Activated CD4-positive, alpha-beta T cell treated with anti-CD3 and anti-CD28 coated beads for 36 hours (primary cell): ENCODE measurements at regions not wholly inside any gene's neighbourhood (a gene's known extent, or its start where the extent isn't known, plus 50 kb on each side); places are given as distances from the start of the nearest gene placed in this dataset.

ENCODE experiments used
- ATAC-seq: fragments of 200-7000 bp; cut with Tn5 transposase; one replicate; pipeline ENCODE4 v1.10.0; 2021; ENCODE audit warnings: mild to moderate bottlenecking, moderate library complexity
- CTCF ChIA-PET: fragments of 350-600 bp; sonication (Branson Sonifier 250); formaldehyde crosslinking; loops from one replicate; lab custom pipeline; 2021; ENCODE audit warnings: antibody characterized with exemption; lab: Charles Lee
- POLR2A ChIA-PET: fragments of 350-600 bp; sonication (Branson Sonifier 250); formaldehyde crosslinking; loops from one replicate; lab custom pipeline; 2021; ENCODE audit warnings: antibody characterized with exemption, inconsistent platforms; lab: Charles Lee
- DNase-seq: peaks from one replicate; pipeline ENCODE4 v3.0.0-alpha.2; 2020
- H3K27ac Mint-ChIP-seq: one replicate; pipeline ENCODE4 v1.8.0; 2021; ENCODE audit warnings: mixed read lengths
- H3K27me3 Mint-ChIP-seq: one replicate; pipeline ENCODE4 v1.8.0; 2021; ENCODE audit warnings: mixed read lengths
- H3K36me3 Mint-ChIP-seq: one replicate; pipeline ENCODE4 v1.8.0; 2021; ENCODE audit warnings: low read depth, mixed read lengths
- H3K4me1 Mint-ChIP-seq: one replicate; pipeline ENCODE4 v1.8.0; 2021; ENCODE audit warnings: mixed read lengths
- H3K4me3 Mint-ChIP-seq: one replicate; pipeline ENCODE4 v1.8.0; 2021; ENCODE audit warnings: mild to moderate bottlenecking, moderate library complexity, mixed read lengths
- H3K9me3 Mint-ChIP-seq: one replicate; pipeline ENCODE4 v1.8.0; 2021; ENCODE audit warnings: low read depth, mixed read lengths
- intact Hi-C, 2 experiments: fragments of 100-400 bp; cut with DNase I in 1 of 2; cut with micrococcal nuclease in 1 of 2; formaldehyde crosslinking; loops; one replicate each; pipeline versions ENCODE4 v1.14.2 to v1.15.1; 2022 to 2024; cut with DNase I, micrococcal nuclease

DNA sequence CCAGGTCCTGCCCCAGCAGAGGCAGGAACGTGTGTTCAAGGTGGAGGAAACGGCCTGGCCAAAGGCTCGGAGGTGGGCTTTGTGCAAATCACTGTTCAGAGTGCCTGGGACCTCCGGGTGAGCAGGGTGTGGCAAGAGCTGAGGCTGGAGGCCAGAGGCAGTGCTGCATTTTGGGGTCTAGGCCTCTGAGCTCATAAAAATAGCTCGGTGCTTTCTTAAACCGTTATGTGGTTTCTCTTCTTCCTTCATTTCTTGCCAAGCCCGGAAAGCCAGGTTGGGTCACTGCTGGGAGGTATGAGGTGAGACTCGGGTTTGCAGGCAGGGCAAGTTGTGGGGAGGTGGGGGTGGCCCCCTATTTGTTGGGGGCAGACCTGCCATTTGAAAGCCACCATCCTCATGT, 178.8 kb upstream of the MYL2 start:
- ATAC-seq (no peak), DNase-seq (no peak)
- Mint-ChIP-seq H3K4me3 (no peak overlapping the region), H3K27me3 (no peaks in the 10 kb centered on the region), H3K27ac (no peak overlapping the region), H3K4me1 (peaks cover 8% of the 10 kb centered on the region), H3K36me3 (no peaks in the 10 kb centered on the region), H3K9me3 (no peaks in the 10 kb centered on the region)
- ChIA-PET POLR2A (no interaction called here), CTCF (no interaction called here)
- intact Hi-C loops, result no loop called here

DNA sequence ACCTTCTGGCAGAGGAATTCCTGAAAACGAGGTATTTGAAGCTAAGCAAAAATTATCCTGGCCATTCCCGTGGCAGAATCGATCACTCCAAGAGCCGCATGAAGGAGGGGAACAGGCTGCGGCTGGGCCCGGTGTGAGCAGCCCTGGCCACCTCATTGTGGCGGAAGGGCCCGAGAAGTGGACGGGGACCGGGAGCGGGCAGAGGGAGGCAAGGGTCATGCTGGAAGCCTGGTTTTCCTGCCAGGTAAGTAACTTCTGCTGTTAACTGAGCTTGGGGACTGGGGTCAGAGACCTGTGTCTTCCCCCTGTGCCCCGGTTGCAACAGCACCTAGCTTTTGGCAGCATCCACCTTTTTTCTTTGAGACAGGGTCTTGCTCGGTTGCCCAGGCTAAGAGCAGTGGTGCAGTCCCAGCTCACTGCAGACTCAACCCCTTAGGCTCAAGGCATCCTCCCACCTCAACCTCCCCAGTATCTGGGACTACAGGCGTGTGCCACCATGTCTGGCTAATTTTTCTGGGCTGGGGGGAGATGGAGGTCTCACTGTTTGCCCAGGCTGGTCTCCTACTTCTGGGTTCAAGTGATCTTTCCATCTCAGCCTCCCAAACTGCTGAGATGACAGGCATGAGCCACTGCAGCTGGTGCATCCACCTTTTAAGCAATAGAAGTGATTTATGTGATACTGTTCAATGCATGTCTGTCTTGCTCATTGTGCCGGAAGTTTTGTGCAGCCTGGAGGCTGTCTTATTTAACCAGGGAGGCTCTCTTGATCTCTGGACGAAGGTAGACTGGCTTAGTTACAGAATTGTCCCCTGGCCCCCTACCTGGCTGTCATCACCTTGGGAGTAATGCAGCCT, 174.0 kb upstream of the MYL2 start:
- ATAC-seq (no peak), DNase-seq (no peak)
- no peaks in the 10 kb centered on the region for H3K27me3 Mint-ChIP-seq
- intact Hi-C loops, result no loop called here
- H3K4me1 Mint-ChIP-seq, result peaks cover 29% of the 10 kb centered on the region
- POLR2A ChIA-PET, result no interaction called here
- no peak overlapping the region for H3K4me3 Mint-ChIP-seq
- H3K9me3 Mint-ChIP-seq, result no peaks in the 10 kb centered on the region
- CTCF ChIA-PET, result interaction anchor here (0.6 to 0.9 kb wide), 2 partner anchors 58 to 207 kb away, joined by 3 read pairs; no protein-coding TSS in a partner anchor
- no peak overlapping the region for H3K27ac Mint-ChIP-seq
- H3K36me3 Mint-ChIP-seq, result no peaks in the 10 kb centered on the region

DNA sequence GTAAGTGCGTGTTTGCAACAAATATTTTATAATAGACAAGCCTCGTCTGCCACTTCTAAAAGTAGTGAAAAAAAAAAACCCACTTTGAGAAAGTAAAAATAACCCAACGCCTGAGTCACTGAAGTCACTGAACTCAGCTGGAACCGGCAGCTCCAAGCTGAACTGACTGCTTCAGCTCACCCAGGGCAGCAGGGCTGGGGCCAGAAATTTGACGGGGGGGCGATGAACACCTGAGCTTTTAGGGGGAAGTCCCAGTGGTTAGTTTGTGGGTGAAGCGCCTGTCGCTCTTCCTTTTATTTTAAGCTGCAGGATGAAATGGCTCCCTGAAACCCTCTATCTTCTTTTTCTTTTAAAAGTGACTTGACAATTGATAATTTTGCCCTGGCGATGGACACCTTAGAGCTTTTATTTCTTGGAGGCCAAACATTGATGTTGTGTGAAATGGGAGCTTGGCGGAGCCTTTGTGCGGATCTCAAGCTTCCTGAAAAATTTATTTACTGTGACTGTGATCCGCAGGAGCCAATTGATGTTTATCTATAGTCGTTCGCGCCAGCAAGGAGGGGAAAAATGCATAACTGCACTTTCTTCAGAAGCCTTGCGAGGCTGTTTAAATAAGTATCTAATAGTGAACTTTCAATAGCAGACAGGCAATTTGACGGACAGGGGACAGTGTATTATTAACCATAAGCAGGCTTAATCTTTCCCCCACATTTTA, 173.2 kb upstream of the MYL2 start:
- peaks cover 22% of the 10 kb centered on the region for H3K4me1 Mint-ChIP-seq
- H3K9me3 Mint-ChIP-seq, result no peaks in the 10 kb centered on the region
- no peak overlapping the region for H3K27ac Mint-ChIP-seq
- H3K27me3 Mint-ChIP-seq, result no peaks in the 10 kb centered on the region
- H3K4me3 Mint-ChIP-seq, result no peak overlapping the region
- CTCF ChIA-PET, result interaction anchor here (0.6 to 0.9 kb wide), 3 partner anchors 12 to 208 kb away, joined by 3 read pairs; no protein-coding TSS in a partner anchor
- ATAC-seq, result peak; percentile 90
- POLR2A ChIA-PET, result interaction anchor here (0.6 kb wide), 1 partner anchor 1315 kb away, joined by 5 read pairs; no protein-coding TSS in a partner anchor
- intact Hi-C loops, result no loop called here
- H3K36me3 Mint-ChIP-seq, result no peaks in the 10 kb centered on the region
- DNase-seq, result peak; percentile 61

GRCh38 chr12:111091051-111091450, 170.7 kb upstream of the MYL2 start:
- no peak overlapping the region for H3K27ac Mint-ChIP-seq
- intact Hi-C loops, result no loop called here
- no peaks in the 10 kb centered on the region for H3K9me3 Mint-ChIP-seq
- ChIA-PET CTCF (no interaction called here), POLR2A (no interaction called here)
- no peak for ATAC-seq
- DNase-seq, result no peak
- H3K27me3 Mint-ChIP-seq, result no peaks in the 10 kb centered on the region
- H3K4me3 Mint-ChIP-seq, result no peak overlapping the region
- peaks cover 22% of the 10 kb centered on the region for H3K4me1 Mint-ChIP-seq
- H3K36me3 Mint-ChIP-seq, result no peaks in the 10 kb centered on the region

GRCh38 chr12:111089616-111090015, 169.2 kb upstream of the MYL2 start:
- CTCF ChIA-PET, result interaction anchor here (0.6 to 1.0 kb wide), 3 partner anchors 13 to 177 kb away, joined by 3 to 5 read pairs (median 4); no protein-coding TSS in a partner anchor
- intact Hi-C loops, result no loop called here
- no peak overlapping the region for H3K4me3 Mint-ChIP-seq
- no peak overlapping the region for H3K27ac Mint-ChIP-seq
- no peaks in the 10 kb centered on the region for H3K36me3 Mint-ChIP-seq
- DNase-seq (no peak), ATAC-seq (no peak)
- no peaks in the 10 kb centered on the region for H3K9me3 Mint-ChIP-seq
- H3K27me3 Mint-ChIP-seq, result no peaks in the 10 kb centered on the region
- H3K4me1 Mint-ChIP-seq, result peaks cover 22% of the 10 kb centered on the region
- POLR2A ChIA-PET, result no interaction called here

DNA sequence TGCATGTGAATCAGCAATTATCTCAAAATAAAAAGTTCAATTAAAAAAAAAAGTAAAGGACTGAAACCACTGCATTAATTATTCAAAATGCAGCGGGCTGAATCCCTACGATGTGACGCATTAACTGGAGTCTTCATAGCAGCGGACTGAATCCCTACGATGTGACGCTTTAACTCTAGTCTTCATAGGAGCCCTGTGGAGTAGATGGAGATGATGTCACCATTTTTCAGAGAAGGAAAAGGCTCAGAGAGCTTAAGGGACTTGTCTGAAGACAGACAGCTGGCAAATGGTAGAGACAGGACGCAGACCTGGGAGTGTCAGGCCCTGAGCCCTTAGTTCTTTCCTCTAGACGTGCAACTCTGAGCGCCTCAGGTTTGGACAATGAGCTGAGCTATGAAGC, 168.0 kb upstream of the MYL2 start:
- ATAC-seq (no peak), DNase-seq (no peak)
- Mint-ChIP-seq H3K27me3 (no peaks in the 10 kb centered on the region), H3K4me1 (peaks cover 14% of the 10 kb centered on the region), H3K27ac (no peak overlapping the region), H3K4me3 (no peak overlapping the region), H3K9me3 (no peaks in the 10 kb centered on the region), H3K36me3 (no peaks in the 10 kb centered on the region)
- ChIA-PET CTCF (no interaction called here), POLR2A (no interaction called here)
- intact Hi-C loops, result no loop called here

DNA sequence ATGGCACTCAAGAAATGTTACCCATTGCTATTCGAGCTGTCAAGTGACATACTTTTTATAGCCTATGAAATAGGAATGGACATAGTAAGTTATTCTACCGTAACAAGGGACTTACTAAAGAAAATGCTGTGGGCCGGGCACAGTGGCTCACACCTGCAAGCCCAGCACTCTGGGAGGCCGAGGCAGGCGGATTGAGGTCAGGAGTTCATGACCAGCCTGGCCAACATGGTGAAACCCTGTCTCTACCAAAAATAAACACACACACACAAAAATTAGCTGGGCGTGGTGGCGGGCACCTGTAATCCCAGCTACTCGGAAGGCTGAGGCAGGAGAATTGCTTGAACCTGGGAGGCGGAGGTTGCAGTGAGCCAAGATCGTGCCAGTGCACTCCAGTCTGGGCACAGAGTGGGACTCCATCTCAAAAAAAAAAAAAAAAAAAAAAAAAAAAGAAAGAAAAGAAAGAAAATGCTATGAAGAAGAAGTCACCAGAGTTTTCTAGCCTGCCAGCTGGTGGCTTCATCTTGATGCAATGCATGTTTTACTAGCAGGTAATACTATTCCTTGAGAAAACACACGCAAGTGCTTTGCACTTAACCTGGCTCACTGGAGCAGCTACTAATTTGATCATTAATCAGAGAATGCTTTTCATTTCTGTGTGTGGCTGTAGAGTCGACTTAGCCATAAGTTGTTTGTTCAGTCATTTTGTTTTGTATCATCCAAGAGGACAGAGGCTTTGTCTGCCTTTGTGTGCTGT, 166.7 kb upstream of the MYL2 start:
- Mint-ChIP-seq H3K27ac (no peak overlapping the region), H3K27me3 (peaks cover 2% of the 10 kb centered on the region), H3K36me3 (no peaks in the 10 kb centered on the region), H3K9me3 (no peaks in the 10 kb centered on the region), H3K4me3 (no peak overlapping the region), H3K4me1 (peaks cover 5% of the 10 kb centered on the region)
- intact Hi-C loops, result no loop called here
- no peak for ATAC-seq
- DNase-seq, result no peak
- POLR2A ChIA-PET, result no interaction called here
- CTCF ChIA-PET, result interaction anchor here (0.6 to 1.3 kb wide), 2 partner anchors 12 to 26 kb away, joined by 3 read pairs; no protein-coding TSS in a partner anchor

DNA sequence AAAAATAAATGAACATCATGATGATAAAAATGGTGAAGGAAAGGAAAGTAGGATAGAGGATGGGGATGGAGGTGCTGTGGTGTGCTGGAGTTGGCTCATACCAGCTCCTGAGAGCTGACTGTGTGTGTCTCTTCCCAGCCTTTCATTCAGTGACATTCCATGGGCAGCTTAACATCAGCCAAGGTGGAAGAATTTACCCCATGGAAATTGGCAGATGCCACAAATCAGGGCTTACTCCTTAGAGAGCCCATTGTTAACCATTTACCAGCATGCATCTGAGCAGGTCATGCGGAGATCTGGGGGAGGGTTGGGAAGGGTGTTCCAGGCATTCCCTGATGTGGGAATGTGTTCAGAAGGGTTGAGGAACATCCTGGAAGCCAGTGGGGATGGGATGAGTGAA, 164.7 kb upstream of the MYL2 start:
- ATAC-seq, result no peak

DNA sequence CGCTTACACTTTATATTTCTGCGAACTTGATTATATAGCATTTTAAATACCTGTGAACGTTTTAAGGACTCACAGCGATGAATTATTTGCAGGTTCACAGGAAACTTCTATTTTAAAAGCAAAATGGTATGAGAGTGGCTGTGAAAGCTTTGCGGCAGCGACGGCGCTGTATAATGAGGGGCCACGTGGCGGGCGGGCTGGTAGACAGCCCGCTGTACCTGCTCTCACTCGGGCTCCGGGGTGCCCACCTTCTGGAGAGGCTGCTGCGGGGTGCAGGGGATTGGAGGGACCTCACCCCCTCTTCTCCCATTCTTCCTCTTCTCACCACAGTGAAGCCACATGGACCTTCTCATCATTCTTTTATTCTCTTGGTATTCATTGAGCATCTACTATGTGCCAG, 164.2 kb upstream of the MYL2 start:
- DNase-seq, result no peak
- H3K27ac Mint-ChIP-seq, result no peak overlapping the region
- CTCF ChIA-PET, result no interaction called here
- no peak for ATAC-seq
- intact Hi-C loops, result no loop called here
- H3K4me3 Mint-ChIP-seq, result no peak overlapping the region
- no peaks in the 10 kb centered on the region for H3K9me3 Mint-ChIP-seq
- H3K36me3 Mint-ChIP-seq, result no peaks in the 10 kb centered on the region
- POLR2A ChIA-PET, result no interaction called here
- H3K27me3 Mint-ChIP-seq, result peaks cover 2% of the 10 kb centered on the region
- H3K4me1 Mint-ChIP-seq, result no peaks in the 10 kb centered on the region

More for the DNA sequence above, 164.7 kb upstream of the MYL2 start:
- ChIA-PET POLR2A (no interaction called here), CTCF (no interaction called here)
- intact Hi-C loops, result no loop called here
- Mint-ChIP-seq H3K4me1 (no peaks in the 10 kb centered on the region), H3K36me3 (no peaks in the 10 kb centered on the region), H3K4me3 (no peak overlapping the region), H3K9me3 (no peaks in the 10 kb centered on the region), H3K27me3 (peaks cover 2% of the 10 kb centered on the region), H3K27ac (no peak overlapping the region)
- DNase-seq, result no peak

- intact Hi-C loops, result no loop called here
- Mint-ChIP-seq H3K27ac (no peak overlapping the region), H3K36me3 (no peaks in the 10 kb centered on the region), H3K27me3 (peaks cover 2% of the 10 kb centered on the region), H3K4me3 (no peak overlapping the region), H3K9me3 (no peaks in the 10 kb centered on the region), H3K4me1 (no peaks in the 10 kb centered on the region)
- CTCF ChIA-PET, result no interaction called here
- ATAC-seq (no peak), DNase-seq (no peak)
- POLR2A ChIA-PET, result no interaction called here
These were observed 163.8 kb upstream of the MYL2 start for GRCh38 chr12:111084158-111084557.

DNA sequence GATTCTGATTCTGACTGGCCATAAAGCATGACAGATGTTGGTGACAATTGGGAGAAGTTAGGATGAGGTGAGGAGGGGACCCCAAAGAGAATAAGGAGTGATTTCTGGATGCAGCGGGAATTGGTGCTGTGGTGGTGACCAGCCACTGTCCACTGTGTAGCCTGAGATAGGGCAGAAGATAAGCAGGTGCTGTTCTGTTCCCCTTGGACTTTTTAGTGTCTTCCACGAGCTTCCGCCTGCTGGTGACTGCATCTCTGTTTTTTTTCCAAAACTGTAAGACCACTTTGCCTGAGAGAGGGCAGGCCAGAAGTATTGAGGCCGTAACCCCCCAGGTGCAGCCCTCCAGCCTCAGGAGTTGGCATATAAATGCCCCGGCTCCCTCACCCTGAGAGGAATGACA, 161.2 kb upstream of the MYL2 start:
- H3K4me3 Mint-ChIP-seq, result no peak overlapping the region
- ATAC-seq (no peak), DNase-seq (no peak)
- H3K27ac Mint-ChIP-seq, result no peak overlapping the region
- intact Hi-C loops, result no loop called here
- H3K27me3 Mint-ChIP-seq, result peaks cover 2% of the 10 kb centered on the region
- H3K9me3 Mint-ChIP-seq, result no peaks in the 10 kb centered on the region
- CTCF ChIA-PET, result no interaction called here
- H3K4me1 Mint-ChIP-seq, result no peaks in the 10 kb centered on the region
- H3K36me3 Mint-ChIP-seq, result no peaks in the 10 kb centered on the region
- POLR2A ChIA-PET, result no interaction called here
